ENCODE measurements at regions not wholly inside any gene's neighbourhood (a gene's known extent, or its start where the extent isn't known, plus 50 kb on each side); places are given as distances from the start of the nearest gene placed in this dataset.
"Not testable (repeated sequence)": the region's sequence is repeated elsewhere in the genome, so short reads cannot be mapped to it uniquely, and the experiment has no call there.

DNA sequence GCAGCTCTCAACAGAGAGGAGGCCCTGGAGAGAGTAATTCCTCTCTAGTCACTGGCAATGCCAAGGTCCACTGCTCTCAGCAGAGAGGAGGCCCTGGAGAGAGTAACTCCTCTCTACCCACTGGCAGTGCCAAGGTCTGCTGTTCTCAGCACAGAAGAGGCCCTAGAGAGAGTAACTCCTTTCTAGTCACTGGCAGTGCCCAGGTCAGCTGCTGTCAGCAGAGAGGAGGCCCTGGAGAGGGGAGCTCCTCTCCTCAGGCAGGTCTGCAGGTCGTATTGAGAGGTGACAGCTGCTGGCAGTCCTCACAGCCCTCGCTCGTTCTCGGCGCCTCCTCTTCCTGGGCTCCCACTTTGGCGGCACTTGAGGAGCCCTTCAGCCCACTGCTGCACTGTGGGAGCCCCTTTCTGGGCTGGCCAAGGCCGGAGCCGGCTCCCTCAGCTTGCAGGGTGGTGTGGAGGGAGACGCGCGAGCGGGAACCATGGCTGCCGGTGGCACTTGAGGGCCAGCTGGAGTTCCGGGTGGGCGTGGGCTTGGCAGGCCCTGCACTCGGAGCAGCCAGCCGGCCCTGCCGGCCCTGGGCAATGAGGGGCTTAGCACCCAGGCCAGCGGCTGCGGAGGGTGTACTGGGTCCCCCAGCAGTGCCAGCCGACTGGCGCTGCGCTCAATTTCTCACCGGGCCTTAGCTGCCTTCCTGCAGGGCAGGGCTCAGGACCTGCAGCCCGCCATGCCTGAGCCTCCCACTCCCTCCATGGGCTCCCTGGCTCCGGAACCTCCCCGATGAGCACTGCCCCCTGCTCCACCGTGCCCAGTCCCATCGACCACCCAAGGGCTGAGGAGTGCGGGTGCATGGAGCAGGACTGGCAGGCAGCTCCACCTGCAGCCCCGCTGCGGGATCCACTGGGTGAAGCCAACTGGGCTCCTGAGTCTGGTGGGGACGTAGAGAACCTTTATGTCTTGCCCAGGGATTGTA, 642.9 kb downstream of the PRR16 start:
- DNase-seq: not testable (repeated sequence)

DNA sequence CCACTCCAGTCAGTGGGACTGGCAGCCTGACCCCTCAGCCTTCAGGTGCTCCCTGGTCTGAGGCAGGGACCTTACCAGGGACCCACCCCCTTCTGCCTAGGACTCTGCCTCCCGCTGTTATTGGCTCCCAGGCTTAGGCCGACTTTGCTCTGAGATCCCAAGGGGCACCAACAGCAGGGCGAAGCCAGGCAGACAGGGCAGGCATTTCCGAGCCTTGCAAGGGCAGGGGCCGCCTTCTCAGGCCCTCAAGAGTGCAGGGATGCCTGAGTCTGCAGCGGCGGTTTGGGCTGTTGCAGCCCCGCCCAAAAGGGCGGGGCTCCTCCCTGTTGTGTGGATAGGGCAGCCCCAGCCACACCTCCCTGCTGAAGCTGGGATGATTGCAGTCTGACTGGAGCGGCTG, 644.6 kb downstream of the PRR16 start:
- DNase-seq: no peak

DNA sequence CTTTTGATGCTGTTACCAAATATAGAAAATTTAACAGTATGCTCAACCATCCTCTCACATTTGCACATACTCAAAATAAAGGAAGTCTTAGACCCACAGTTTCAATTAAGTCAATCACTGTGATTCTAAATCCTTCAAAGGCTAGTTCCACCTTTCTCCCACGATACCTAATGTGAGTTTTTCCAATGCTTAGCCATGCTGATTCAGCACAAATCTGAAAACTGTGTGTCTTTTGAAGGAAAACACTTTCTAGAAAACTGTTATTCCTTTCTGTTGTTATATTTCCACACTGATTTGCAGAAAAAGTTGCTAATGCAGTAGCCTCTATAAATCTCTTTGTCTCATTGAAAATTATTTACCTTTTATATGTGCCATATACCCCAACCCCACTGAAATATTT, 645.7 kb downstream of the PRR16 start:
- DNase-seq: no peak

DNA sequence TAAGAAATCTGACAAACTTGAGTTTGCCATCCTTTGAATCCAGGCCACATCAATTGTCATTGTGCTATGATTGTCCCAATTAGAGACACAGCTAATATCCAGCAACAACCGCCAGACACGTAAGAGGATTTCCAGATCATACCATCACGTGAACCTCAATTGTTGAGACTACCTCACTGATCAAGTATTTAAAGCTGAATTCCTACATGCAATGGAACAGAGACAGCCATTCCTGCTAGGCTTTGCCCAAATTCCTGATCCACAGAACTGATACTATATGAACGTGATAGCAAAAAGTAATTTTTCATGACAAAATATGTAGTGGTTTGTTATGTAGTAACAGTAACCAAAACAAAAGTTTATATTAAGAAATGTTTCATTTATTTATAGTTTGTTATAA, 657.7 kb downstream of the PRR16 start:
- no peak for DNase-seq

DNA sequence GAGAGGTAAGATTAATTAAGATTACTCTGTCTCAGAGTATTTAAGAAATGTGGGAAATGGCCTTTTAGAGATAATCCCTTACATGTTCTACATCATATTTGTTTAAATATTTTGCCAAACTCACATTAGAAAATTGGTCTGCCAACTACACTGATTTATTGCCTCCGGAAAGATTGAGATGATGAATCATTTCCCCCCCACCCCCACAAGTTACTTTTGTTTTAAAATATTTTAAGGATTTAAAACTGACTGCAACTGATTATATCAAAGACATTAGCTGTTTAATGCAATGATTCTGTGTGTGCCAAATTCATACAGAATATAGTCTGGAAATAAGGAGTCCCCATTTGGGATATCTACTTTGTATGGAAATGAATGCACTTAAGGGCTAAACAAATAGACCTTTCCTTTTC, 674.4 kb downstream of the PRR16 start:
- no peak for DNase-seq

DNA sequence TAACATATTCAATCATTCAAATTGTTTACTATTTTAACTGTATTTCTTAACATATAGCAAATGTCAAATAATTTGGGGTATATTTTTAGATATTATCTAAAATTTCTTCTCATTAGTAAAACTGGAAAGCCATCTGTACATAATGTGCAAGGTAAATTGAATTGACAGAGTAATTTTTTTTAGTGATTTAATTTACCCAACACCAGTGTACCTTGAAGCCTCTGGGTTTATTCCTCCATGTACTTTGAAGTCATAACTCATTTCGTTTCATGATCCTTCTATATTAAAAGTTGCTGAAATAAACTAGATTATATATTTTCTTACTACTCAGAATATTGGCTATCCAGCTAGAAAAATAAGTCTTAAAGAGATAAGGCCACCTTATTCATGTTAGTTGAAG, 674.9 kb downstream of the PRR16 start:
- DNase-seq: no peak

GRCh38 chr5:121144764-121145163, 680.7 kb downstream of the PRR16 start:
- DNase-seq: peak; percentile 8

- no peak for DNase-seq
These were observed 687.4 kb downstream of the PRR16 start for GRCh38 chr5:121151534-121151933.

DNA sequence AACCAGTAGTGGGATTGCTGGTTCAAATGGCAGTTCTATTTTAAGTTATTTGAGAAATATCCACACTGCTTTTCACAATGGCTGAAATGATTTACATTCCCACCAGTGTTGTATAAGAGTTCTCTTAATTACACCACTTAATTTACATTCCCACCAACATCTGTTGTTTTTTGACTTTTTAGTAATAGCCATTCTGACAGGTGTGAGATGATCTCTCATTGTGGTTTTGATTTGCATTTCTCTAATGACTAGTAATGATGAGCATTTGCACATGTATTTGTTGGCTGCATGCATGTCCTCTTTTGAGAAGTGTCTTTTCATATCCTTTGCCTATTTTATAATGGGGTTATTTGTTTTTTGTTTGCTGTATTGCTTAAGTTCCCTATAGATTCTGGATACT, 688.3 kb downstream of the PRR16 start:
- DNase-seq: no peak

- no peak for DNase-seq
These were observed 692.5 kb downstream of the PRR16 start for GRCh38 chr5:121156565-121156964.

- DNase-seq: no peak
These were observed 693.2 kb upstream of the FTMT start for GRCh38 chr5:121158451-121158850.

DNA sequence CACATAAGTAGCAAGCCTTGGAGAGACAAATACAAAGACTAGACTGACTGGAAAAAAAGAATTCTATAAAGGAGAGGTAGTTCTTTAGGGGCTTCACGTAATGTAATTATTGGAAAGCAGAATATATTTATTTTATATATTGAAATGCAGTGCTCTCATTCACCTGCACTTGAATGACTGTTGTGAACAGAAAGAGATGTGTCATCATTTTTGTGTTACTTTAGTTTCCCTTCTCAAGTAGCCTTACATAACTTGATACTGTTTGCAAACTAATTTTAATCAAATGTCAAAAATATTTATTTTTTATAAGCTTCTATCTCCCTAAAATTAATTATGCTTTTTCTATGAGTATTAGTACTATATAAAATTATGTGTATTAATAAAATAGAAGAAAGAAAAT, 691.1 kb upstream of the FTMT start:
- no peak for DNase-seq

DNA sequence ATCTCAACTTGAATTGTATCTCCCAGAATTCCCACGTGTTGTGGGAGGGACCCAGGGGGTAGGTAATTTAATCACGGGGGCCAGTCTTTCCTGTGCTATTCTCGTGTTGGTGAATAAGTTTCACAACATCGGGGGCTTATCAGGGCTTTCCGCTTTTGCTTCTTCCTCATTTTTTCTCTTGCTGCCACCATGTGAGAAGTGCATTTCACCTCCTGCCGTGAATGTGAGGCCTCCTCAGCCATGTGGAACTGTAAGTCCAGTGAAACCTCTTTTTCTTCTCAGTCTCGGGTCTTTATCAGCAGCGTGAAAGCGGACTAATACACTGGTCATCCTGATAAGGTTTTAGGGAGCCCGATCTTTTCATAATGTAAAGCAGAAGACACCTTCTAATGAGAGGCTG, 687.0 kb upstream of the FTMT start:
- no peak for DNase-seq

- DNase-seq: no peak
These were observed 680.3 kb upstream of the FTMT start for GRCh38 chr5:121171361-121171760.

- DNase-seq: no peak
These were observed 679.8 kb upstream of the FTMT start for GRCh38 chr5:121171834-121172233.

DNA sequence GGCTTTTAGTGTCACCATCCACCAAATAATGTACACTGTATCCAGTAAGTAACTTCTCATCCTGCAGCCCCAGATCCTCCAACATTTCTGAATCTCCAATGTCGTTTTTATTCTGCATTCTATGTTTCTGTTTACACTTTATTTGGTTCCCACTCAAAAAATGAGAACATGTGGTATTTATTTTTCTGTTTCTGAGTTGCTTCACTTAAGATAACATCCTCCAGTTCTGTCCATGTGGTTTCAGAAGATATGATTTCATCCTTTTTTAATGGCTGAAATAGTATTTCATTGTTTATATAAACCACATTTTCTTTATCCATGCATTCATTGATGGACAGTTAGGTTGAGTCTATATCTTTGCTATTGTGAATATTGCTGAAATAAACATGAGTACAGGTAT, 677.3 kb upstream of the FTMT start:
- DNase-seq: no peak

DNA sequence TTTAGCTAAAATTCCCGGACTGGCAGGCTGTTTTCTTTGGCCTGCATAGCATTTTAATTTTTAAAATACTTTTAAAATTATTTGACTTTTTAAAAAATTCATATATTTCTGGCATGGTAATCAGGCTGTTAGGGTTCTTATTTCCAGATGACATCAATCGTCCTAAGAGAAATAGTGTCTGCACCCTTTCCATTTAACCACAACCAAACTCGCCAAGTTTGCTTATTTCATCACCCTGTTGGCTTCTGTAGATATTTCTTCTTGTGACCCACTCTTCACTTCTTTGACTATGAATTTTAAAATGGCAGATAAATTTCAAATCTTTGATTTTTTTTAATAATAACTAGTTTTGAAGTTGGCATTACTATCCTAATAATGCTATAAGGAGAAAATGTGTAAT, 675.7 kb upstream of the FTMT start:
- no peak for DNase-seq

DNA sequence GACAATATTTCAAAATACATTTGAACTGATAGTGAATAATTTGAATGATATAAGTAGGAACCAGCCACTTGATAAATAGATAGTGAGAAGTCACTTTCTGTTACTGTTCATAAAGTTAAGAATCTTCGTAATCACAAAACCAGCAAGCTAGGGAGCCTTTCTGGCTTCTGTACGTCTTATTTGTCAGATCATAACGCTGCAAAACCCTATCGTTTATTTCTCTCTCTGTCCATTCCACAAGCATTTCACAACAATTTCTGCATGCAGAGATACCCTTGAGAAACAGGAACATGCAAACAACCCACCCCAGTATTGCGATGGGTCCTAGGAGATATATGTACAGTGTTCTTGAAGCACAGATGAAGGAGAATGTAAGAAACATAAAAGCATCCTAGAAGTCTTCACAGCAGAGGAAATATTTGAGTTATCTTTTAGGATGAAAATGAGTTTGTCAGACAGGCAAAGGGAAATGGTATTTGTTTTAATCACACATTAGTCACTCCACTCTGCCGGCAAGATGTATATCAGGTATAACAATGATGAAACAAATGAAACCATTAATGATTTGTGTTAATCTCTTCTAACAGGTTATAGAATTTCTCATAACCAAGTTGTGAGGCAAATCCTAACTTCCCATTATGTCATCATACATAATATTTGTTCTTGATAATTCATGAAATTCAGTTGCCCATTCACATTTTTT, 668.7 kb upstream of the FTMT start:
- no peak for DNase-seq

DNA sequence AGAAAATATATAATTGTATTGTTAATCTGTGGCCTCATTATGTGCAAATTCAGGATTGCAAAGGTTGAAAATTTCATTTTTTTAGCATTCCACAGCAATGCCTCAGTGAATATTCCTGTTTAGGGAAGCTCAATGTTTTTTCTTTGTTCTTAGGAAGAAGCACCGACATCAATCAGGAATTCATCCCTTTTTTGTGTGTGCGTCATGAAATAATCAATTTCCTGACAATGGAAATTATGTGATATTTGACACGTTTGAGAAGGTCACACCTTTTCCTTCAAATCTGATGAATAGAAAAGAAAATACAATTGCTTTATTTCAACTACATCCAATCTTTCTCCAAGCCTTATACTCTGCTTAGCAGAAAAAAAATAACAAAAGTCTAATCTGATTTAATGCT, 662.8 kb upstream of the FTMT start:
- DNase-seq: no peak

GRCh38 chr5:121189342-121190305, 662.1 kb upstream of the FTMT start:
- DNase-seq: no peak

GRCh38 chr5:121199216-121199999, 652.3 kb upstream of the FTMT start:
- no peak for DNase-seq

DNA sequence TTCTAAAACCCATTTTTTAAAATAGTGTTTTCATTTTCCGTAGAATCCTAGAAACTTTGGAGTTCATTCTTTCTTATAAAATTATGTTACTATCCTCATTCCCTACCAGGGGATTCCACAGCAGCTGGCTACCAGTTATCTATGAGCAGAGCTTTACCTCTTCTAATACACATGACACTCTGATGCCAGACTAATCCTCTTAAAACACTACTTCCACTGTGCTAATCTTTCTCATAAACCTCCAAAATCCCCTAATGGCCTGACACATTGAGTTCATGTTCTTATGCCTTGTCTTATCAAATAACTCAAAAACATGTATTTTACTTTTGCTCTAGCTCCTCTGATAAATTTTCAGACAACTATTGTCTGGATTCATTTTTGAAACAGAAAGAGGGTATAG, 633.6 kb upstream of the FTMT start:
- no peak for DNase-seq
